GM21423 (cell line): ENCODE measurements at regions not wholly inside any gene's neighbourhood (a gene's known extent, or its start where the extent isn't known, plus 50 kb on each side); places are given as distances from the start of the nearest gene placed in this dataset.
"Not testable (repeated sequence)": the region's sequence is repeated elsewhere in the genome, so short reads cannot be mapped to it uniquely, and the experiment has no call there.

Source experiments
- ATAC-seq: cut with Tn5 transposase; IDR thresholded peaks from one replicate; pipeline ENCODE4 v1.9.1; 2021; ENCODE audit warnings: mild to moderate bottlenecking, moderate library complexity; ENCODE audit not compliant: unreplicated experiment

GRCh38 chr3:35849496-35849895 lies 210.2 kb downstream of the ARPP21 start:
- no peak for ATAC-seq

- ATAC-seq, result no peak
Observed at GRCh38 chr3:35849963-35850362, 210.6 kb downstream of the ARPP21 start.

- peak; percentile 85 for ATAC-seq
Observed at GRCh38 chr3:35857004-35857403, 217.7 kb downstream of the ARPP21 start.

GRCh38 chr3:35862057-35862456 lies 222.7 kb downstream of the ARPP21 start:
- ATAC-seq, result no peak

GRCh38 chr3:35864871-35865270 lies 225.5 kb downstream of the ARPP21 start:
- ATAC-seq, result no peak

- no peak for ATAC-seq
Observed at GRCh38 chr3:35867791-35868190, 228.5 kb downstream of the ARPP21 start.

GRCh38 chr3:35871009-35871408 lies 231.7 kb downstream of the ARPP21 start:
- ATAC-seq, result no peak

- ATAC-seq, result no peak
Observed at GRCh38 chr3:35883929-35884328, 244.6 kb downstream of the ARPP21 start.

- ATAC-seq, result no peak
Observed at GRCh38 chr3:35894735-35895134, 255.4 kb downstream of the ARPP21 start.

GRCh38 chr3:35899245-35899644 lies 259.9 kb downstream of the ARPP21 start:
- ATAC-seq, result no peak

GRCh38 chr3:35900079-35900478 lies 260.8 kb downstream of the ARPP21 start:
- no peak for ATAC-seq

- ATAC-seq, result peak; percentile 84
Observed at GRCh38 chr3:35908366-35909232, 269.3 kb downstream of the ARPP21 start.

- no peak for ATAC-seq
Observed at GRCh38 chr3:35919160-35919559, 279.8 kb downstream of the ARPP21 start.

- no peak for ATAC-seq
Observed at GRCh38 chr3:35921718-35922117, 282.4 kb downstream of the ARPP21 start.

- ATAC-seq, result not testable (repeated sequence)
Observed at GRCh38 chr3:35924070-35924469, 284.7 kb downstream of the ARPP21 start.

GRCh38 chr3:35927441-35927840 lies 288.1 kb downstream of the ARPP21 start:
- ATAC-seq, result no peak

GRCh38 chr3:35929158-35929557 lies 289.8 kb downstream of the ARPP21 start:
- no peak for ATAC-seq

- no peak for ATAC-seq
Observed at GRCh38 chr3:35931867-35932266, 292.5 kb downstream of the ARPP21 start.

- no peak for ATAC-seq
Observed at GRCh38 chr3:35932995-35933394, 293.7 kb downstream of the ARPP21 start.

GRCh38 chr3:35936571-35936970 lies 297.2 kb downstream of the ARPP21 start:
- no peak for ATAC-seq

- no peak for ATAC-seq
Observed at GRCh38 chr3:35944926-35945710, 305.8 kb downstream of the ARPP21 start.
